Activated CD8-positive, alpha-beta T cell treated with anti-CD3 and anti-CD28 coated beads for 36 hours (primary cell): ENCODE measurements at regions not wholly inside any gene's neighbourhood (a gene's known extent, or its start where the extent isn't known, plus 50 kb on each side); places are given as distances from the start of the nearest gene placed in this dataset.

Source experiments
- ATAC-seq: fragments of 200-7000 bp; cut with Tn5 transposase; one replicate; pipeline ENCODE4 v1.10.0; 2021; ENCODE audit warnings: mild to moderate bottlenecking, moderate library complexity
- CTCF ChIA-PET: fragments of 350-600 bp; sonication (Branson Sonifier 250); formaldehyde crosslinking; loops from one replicate; lab custom pipeline; 2021; ENCODE audit warnings: antibody characterized with exemption; lab: Charles Lee
- POLR2A ChIA-PET: fragments of 350-600 bp; sonication (Branson Sonifier 250); formaldehyde crosslinking; loops from one replicate; lab custom pipeline; 2021; ENCODE audit warnings: antibody characterized with exemption; lab: Charles Lee
- DNase-seq: peaks from one replicate; pipeline ENCODE4 v3.0.0-alpha.2; 2020
- H3K27ac Mint-ChIP-seq: one replicate; pipeline ENCODE4 v1.8.0; 2021; ENCODE audit warnings: mild to moderate bottlenecking, mixed read lengths
- H3K27me3 Mint-ChIP-seq: one replicate; pipeline ENCODE4 v1.8.0; 2021; ENCODE audit warnings: mixed read lengths
- H3K36me3 Mint-ChIP-seq: one replicate; pipeline ENCODE4 v1.8.0; 2021; ENCODE audit warnings: low read depth, mixed read lengths
- H3K4me1 Mint-ChIP-seq: one replicate; pipeline ENCODE4 v1.8.0; 2021; ENCODE audit warnings: low read depth, mixed read lengths
- H3K4me3 Mint-ChIP-seq: one replicate; pipeline ENCODE4 v1.8.0; 2021; ENCODE audit warnings: mild to moderate bottlenecking, moderate library complexity, mixed read lengths
- H3K9me3 Mint-ChIP-seq: one replicate; pipeline ENCODE4 v1.8.0; 2021; ENCODE audit warnings: mixed read lengths
- intact Hi-C: fragments of 100-400 bp; cut with micrococcal nuclease; formaldehyde crosslinking; loops from one replicate; pipeline ENCODE4 v1.10.0; 2022
- TF ChIP-seq, protein P1 (sequence below): fragments of 200-600 bp; IDR thresholded peaks from one replicate; pipeline ENCODE4 v1.8.0; 2022; ENCODE audit warnings: antibody characterized with exemption, mild to moderate bottlenecking

DNA sequence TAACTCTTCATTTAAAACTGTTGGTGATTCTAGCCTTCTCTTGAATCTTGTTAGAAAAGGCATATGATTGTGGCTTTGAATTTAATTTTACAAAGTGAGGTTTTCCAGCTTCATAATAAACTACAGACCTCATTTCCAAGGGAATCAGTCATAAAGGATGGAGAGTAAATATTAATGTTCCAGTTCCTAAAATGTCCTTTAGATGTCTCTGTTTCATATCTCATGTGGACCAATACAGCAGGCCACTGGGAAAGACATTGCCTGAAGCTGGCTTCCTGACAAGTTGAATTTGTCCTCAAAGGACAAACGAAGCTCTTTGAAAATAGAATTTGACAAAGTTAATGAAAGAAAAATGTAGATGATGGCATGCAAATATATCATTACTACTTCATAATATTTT is 125.4 kb downstream of the ZNF330 start:
- no peaks in the 10 kb centered on the region for H3K4me1 Mint-ChIP-seq
- TF ChIP-seq, protein P1, sequence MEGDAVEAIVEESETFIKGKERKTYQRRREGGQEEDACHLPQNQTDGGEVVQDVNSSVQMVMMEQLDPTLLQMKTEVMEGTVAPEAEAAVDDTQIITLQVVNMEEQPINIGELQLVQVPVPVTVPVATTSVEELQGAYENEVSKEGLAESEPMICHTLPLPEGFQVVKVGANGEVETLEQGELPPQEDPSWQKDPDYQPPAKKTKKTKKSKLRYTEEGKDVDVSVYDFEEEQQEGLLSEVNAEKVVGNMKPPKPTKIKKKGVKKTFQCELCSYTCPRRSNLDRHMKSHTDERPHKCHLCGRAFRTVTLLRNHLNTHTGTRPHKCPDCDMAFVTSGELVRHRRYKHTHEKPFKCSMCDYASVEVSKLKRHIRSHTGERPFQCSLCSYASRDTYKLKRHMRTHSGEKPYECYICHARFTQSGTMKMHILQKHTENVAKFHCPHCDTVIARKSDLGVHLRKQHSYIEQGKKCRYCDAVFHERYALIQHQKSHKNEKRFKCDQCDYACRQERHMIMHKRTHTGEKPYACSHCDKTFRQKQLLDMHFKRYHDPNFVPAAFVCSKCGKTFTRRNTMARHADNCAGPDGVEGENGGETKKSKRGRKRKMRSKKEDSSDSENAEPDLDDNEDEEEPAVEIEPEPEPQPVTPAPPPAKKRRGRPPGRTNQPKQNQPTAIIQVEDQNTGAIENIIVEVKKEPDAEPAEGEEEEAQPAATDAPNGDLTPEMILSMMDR: peak; percentile 23
- intact Hi-C loops: no loop called here

DNA sequence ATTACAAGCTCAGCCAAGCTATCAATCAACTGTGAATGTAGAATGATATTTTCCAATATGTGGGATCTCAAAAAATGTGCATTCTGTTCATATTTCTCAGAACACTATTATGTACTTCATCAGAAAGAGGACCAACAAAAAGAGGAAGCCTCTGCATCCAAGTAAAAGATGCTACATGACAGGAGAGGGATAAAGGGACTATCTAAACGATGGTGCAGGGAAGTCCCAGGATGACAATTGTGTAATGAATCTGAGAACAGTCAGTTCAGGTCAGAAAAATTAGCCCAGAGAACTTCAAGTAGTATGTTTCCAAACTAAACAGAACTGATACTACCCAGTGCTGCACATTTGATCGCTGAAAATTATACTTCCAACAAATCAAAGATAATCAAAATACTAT is 127.0 kb downstream of the ZNF330 start:
- DNase-seq (no peak), ATAC-seq (no peak)
- no peaks in the 10 kb centered on the region for H3K9me3 Mint-ChIP-seq
- H3K27me3 Mint-ChIP-seq: peaks cover 7% of the 10 kb centered on the region
- TF ChIP-seq, protein P1: no peak
- no peak overlapping the region for H3K27ac Mint-ChIP-seq
- H3K4me1 Mint-ChIP-seq: no peaks in the 10 kb centered on the region
- intact Hi-C loops: no loop called here
- no peak overlapping the region for H3K4me3 Mint-ChIP-seq
- CTCF ChIA-PET: no interaction called here
- POLR2A ChIA-PET: interaction anchor here (0.6 kb wide), 1 partner anchor 1638 kb away, joined by 3 read pairs; no protein-coding TSS in a partner anchor
- no peaks in the 10 kb centered on the region for H3K36me3 Mint-ChIP-seq

More for the DNA sequence above, 125.4 kb downstream of the ZNF330 start:
- CTCF ChIA-PET: interaction anchor here (1.0 to 1.3 kb wide), 4 partner anchors 12 to 366 kb away, joined by 3 to 4 read pairs (median 3); no protein-coding TSS in a partner anchor
- DNase-seq: no peak
- no peaks in the 10 kb centered on the region for H3K9me3 Mint-ChIP-seq
- ATAC-seq: no peak
- POLR2A ChIA-PET: no interaction called here
- no peaks in the 10 kb centered on the region for H3K36me3 Mint-ChIP-seq
- H3K27me3 Mint-ChIP-seq: peaks cover 11% of the 10 kb centered on the region
- no peak overlapping the region for H3K4me3 Mint-ChIP-seq
- H3K27ac Mint-ChIP-seq: no peak overlapping the region

DNA sequence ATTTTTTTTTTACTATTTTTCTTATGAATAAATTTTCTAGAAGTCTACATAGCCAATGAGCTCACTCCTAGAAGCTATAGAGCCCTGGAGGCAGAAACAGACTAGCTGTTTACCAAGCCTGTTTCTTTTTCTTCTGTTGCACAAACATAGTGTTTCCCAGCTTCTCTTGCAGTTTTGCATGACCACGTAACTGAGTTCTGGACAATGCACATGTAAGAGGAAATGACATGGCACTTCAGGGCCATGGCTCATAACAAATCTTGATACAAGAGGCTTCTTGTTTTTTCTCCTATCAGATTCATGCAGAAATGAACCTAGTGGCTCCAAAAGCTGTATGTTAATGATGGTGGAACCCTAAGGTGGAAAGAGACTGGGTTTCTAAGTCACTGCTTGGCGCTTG is 127.4 kb downstream of the ZNF330 start:
- no peak for ATAC-seq
- Mint-ChIP-seq H3K9me3 (no peaks in the 10 kb centered on the region), H3K4me1 (no peaks in the 10 kb centered on the region), H3K27me3 (peaks cover 7% of the 10 kb centered on the region), H3K36me3 (no peaks in the 10 kb centered on the region), H3K4me3 (no peak overlapping the region), H3K27ac (no peak overlapping the region)
- no peak for DNase-seq
- ChIA-PET POLR2A (interaction anchor here (0.6 kb wide), 1 partner anchor 1637 kb away, joined by 3 read pairs; no protein-coding TSS in a partner anchor), CTCF (no interaction called here)
- intact Hi-C loops: no loop called here
- TF ChIP-seq, protein P1: no peak

DNA sequence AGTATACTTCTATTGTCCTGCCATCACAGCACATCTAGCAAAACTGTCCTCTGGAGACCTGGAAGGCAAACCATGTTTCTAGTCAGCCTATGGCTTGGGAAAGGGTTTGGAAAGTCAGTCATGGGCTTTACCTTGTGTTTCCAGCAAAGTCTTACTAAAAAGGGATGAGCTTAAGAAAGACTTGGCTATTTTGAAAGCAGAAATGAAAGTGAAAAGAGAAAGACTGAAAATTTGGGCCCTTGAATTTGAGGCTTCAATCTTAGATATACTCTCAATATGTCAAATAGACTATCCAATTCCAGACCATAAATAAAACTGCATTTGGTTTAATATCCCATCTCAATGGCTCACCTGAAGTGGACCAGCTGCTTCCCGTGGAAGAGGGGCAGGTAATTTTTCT is 127.9 kb downstream of the ZNF330 start:
- ATAC-seq (no peak), DNase-seq (no peak)
- intact Hi-C loops: no loop called here
- TF ChIP-seq, protein P1: no peak
- Mint-ChIP-seq H3K36me3 (no peaks in the 10 kb centered on the region), H3K4me3 (no peak overlapping the region), H3K9me3 (no peaks in the 10 kb centered on the region), H3K4me1 (no peaks in the 10 kb centered on the region), H3K27ac (no peak overlapping the region), H3K27me3 (peaks cover 7% of the 10 kb centered on the region)
- ChIA-PET CTCF (no interaction called here), POLR2A (no interaction called here)

DNA sequence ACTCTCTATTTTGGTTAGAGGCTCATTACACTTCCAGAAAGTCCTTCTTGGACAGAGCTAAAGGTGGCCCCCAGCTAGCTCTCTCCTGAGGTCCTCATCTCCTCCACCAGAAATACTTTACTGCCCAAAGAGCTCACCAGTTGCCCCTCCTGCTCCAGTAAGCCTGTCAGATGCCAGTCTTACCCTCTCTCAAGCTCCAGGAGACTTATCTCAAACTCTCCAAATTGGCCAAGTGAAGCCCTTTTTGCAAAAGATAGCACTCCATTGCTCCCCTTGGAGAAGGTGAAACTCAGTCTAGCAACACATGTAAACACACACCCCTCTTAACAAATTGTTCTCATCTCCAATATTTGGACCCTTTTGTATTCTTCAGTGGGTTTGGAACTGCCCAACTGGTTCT is 128.5 kb downstream of the ZNF330 start:
- TF ChIP-seq, protein P1: no peak
- H3K27me3 Mint-ChIP-seq: peaks cover 7% of the 10 kb centered on the region
- H3K4me3 Mint-ChIP-seq: no peak overlapping the region
- no peaks in the 10 kb centered on the region for H3K4me1 Mint-ChIP-seq
- no peaks in the 10 kb centered on the region for H3K36me3 Mint-ChIP-seq
- CTCF ChIA-PET: no interaction called here
- POLR2A ChIA-PET: no interaction called here
- DNase-seq (no peak), ATAC-seq (no peak)
- H3K27ac Mint-ChIP-seq: no peak overlapping the region
- intact Hi-C loops: no loop called here
- H3K9me3 Mint-ChIP-seq: no peaks in the 10 kb centered on the region
